ENCODE measurements at regions not wholly inside any gene's neighbourhood (a gene's known extent, or its start where the extent isn't known, plus 50 kb on each side); places are given as distances from the start of the nearest gene placed in this dataset.
"Not testable (repeated sequence)": the region's sequence is repeated elsewhere in the genome, so short reads cannot be mapped to it uniquely, and the experiment has no call there.

GRCh38 chrX:109878236-109878635 is 124.7 kb upstream of the TMEM164 start:
- DNase-seq (ENCODE audit: low spot score) (no peak), FAIRE-seq (no peak)

GRCh38 chrX:109879991-109880390 is 122.9 kb upstream of the TMEM164 start:
- FAIRE-seq, result no peak
- DNase-seq (ENCODE audit: low spot score), result no peak

GRCh38 chrX:109880629-109881028 is 122.3 kb upstream of the TMEM164 start:
- no peak for FAIRE-seq
- no peak for DNase-seq (ENCODE audit: low spot score)

- peak; percentile 17 for DNase-seq (ENCODE audit: low spot score)
Measured at GRCh38 chrX:109886122-109886761, 116.7 kb upstream of the TMEM164 start.

GRCh38 chrX:109889289-109890006 is 113.5 kb upstream of the TMEM164 start:
- no peak for DNase-seq (ENCODE audit: low spot score)

More at GRCh38 chrX:109886122-109886761, 116.7 kb upstream of the TMEM164 start:
- FAIRE-seq, result peak; percentile 54

GRCh38 chrX:109890300-109890699 is 112.6 kb upstream of the TMEM164 start:
- FAIRE-seq (no peak), DNase-seq (ENCODE audit: low spot score) (no peak)

More at GRCh38 chrX:109889289-109890006, 113.5 kb upstream of the TMEM164 start:
- FAIRE-seq, result no peak

- FAIRE-seq, result no peak
Measured at GRCh38 chrX:109890910-109891502, 111.9 kb upstream of the TMEM164 start.

GRCh38 chrX:109896024-109896423 is 106.9 kb upstream of the TMEM164 start:
- DNase-seq (ENCODE audit: low spot score); FAIRE-seq: not testable (repeated sequence)

More at GRCh38 chrX:109890910-109891502, 111.9 kb upstream of the TMEM164 start:
- DNase-seq (ENCODE audit: low spot score), result peak; percentile 14

GRCh38 chrX:109902665-109903064 is 100.2 kb upstream of the TMEM164 start:
- DNase-seq (ENCODE audit: low spot score) (no peak), FAIRE-seq (no peak)

GRCh38 chrX:109911046-109911445 is 91.9 kb upstream of the TMEM164 start:
- FAIRE-seq (peak; percentile 8), DNase-seq (ENCODE audit: low spot score) (no peak)

GRCh38 chrX:109912993-109913392 is 89.9 kb upstream of the TMEM164 start:
- DNase-seq (ENCODE audit: low spot score); FAIRE-seq: not testable (repeated sequence)

- FAIRE-seq, result no peak
- DNase-seq (ENCODE audit: low spot score), result no peak
Measured at GRCh38 chrX:109914114-109914849, 88.6 kb upstream of the TMEM164 start.

- DNase-seq (ENCODE audit: low spot score) (no peak), FAIRE-seq (no peak)
Measured at GRCh38 chrX:109918753-109919152, 84.2 kb upstream of the TMEM164 start.

- DNase-seq (ENCODE audit: low spot score) (no peak), FAIRE-seq (no peak)
Measured at GRCh38 chrX:109920325-109920724, 82.6 kb upstream of the TMEM164 start.

GRCh38 chrX:109920868-109921267 is 82.0 kb upstream of the TMEM164 start:
- FAIRE-seq (no peak), DNase-seq (ENCODE audit: low spot score) (no peak)

- no peak for FAIRE-seq
- DNase-seq (ENCODE audit: low spot score), result no peak
Measured at GRCh38 chrX:109922190-109922589, 80.7 kb upstream of the TMEM164 start.

GRCh38 chrX:109925003-109925402 is 77.9 kb upstream of the TMEM164 start:
- not testable (repeated sequence) for FAIRE-seq; DNase-seq (ENCODE audit: low spot score)

- FAIRE-seq (no peak), DNase-seq (ENCODE audit: low spot score) (no peak)
Measured at GRCh38 chrX:109925656-109926055, 77.3 kb upstream of the TMEM164 start.

- DNase-seq (ENCODE audit: low spot score) (no peak), FAIRE-seq (no peak)
Measured at GRCh38 chrX:109926118-109926517, 76.8 kb upstream of the TMEM164 start.

GRCh38 chrX:109926743-109927662 is 75.9 kb upstream of the TMEM164 start:
- DNase-seq (ENCODE audit: low spot score), result no peak

More at GRCh38 chrX:109926743-109927662, 75.9 kb upstream of the TMEM164 start:
- no peak for FAIRE-seq
